PC-3 (cell line): ENCODE measurements at regions not wholly inside any gene's neighbourhood (a gene's known extent, or its start where the extent isn't known, plus 50 kb on each side); places are given as distances from the start of the nearest gene placed in this dataset.

ENCODE experiments used
- ATAC-seq: fragments of 200-7000 bp; cut with Tn5 transposase; 2 replicates; pipeline ENCODE4 v1.9.1; 2020; ENCODE audit warnings: mild to moderate bottlenecking, moderate library complexity
- BruUV-seq: library from RNA; stranded (reverse); fragments of 400-500 nt; replicated peaks from 2 replicates; lab custom pipeline; 2021; lab: Mats Ljungman, UMichigan
- CTCF ChIA-PET: fragments of 300-600 bp; sonication (Branson Sonifier 250); formaldehyde crosslinking; loops from one replicate; lab custom pipeline; 2022; ENCODE audit warnings: antibody characterized with exemption; lab: Charles Lee
- POLR2A ChIA-PET: fragments of 300-600 bp; sonication (Branson Sonifier 250); formaldehyde crosslinking; loops from one replicate; lab custom pipeline; 2022; ENCODE audit warnings: antibody characterized with exemption; ENCODE audit not compliant: unreplicated experiment; lab: Charles Lee
- DNase-seq: peaks from one replicate; pipeline ENCODE4 v3.0.0-alpha.2; 2015
- H2AFZ ChIP-seq: fragments of 300-600 bp; sonication (generic); 2 replicates; pipeline ENCODE4 v1.6.0; 2016; ENCODE audit warnings: antibody characterized with exemption, low read length
- H3F3A ChIP-seq: fragments of 300-600 bp; sonication (generic); one replicate; pipeline ENCODE4 v1.6.0; 2017; ENCODE audit warnings: antibody characterized with exemption, low read length, control low read depth, mild to moderate bottlenecking; ENCODE audit not compliant: unreplicated experiment
- H3K27ac ChIP-seq: fragments of 300-600 bp; sonication (generic); 2 replicates; pipeline ENCODE4 v1.5.1; 2016; ENCODE audit warnings: mild to moderate bottlenecking, low read length
- H3K27me3 ChIP-seq: fragments of 300-600 bp; sonication (generic); 2 replicates; pipeline ENCODE4 v1.6.1; 2016; ENCODE audit warnings: low read length, mixed read lengths
- H3K36me3 ChIP-seq: fragments of 300-600 bp; sonication (generic); 2 replicates; pipeline ENCODE4 v1.6.1; 2016; ENCODE audit warnings: low read depth, mixed run types, low read length, mixed read lengths
- H3K4me1 ChIP-seq: fragments of 300-600 bp; sonication (generic); 2 replicates; pipeline ENCODE4 v1.5.1; 2016; ENCODE audit warnings: low read length; ENCODE audit not compliant: insufficient read depth
- H3K4me2 ChIP-seq: fragments of 300-600 bp; sonication (generic); 2 replicates; pipeline ENCODE4 v1.6.0; 2016; ENCODE audit warnings: low read length
- H3K4me3 ChIP-seq: fragments of 300-600 bp; sonication (generic); 2 replicates; pipeline ENCODE4 v1.5.1; 2016; ENCODE audit warnings: mild to moderate bottlenecking, low read length, mixed read lengths
- H3K79me2 ChIP-seq: fragments of 300-600 bp; sonication (generic); 2 replicates; pipeline ENCODE4 v1.6.1; 2017; ENCODE audit warnings: low read length, mixed read lengths
- H3K9ac ChIP-seq: fragments of 300-600 bp; sonication (generic); 2 replicates; pipeline ENCODE4 v1.6.0; 2016; ENCODE audit warnings: mild to moderate bottlenecking, low read length
- H3K9me2 ChIP-seq: fragments of 300-600 bp; sonication (generic); replicated peaks from 2 replicates; pipeline ENCODE4 v1.6.1; 2016; ENCODE audit warnings: mixed run types, low read length, mixed read lengths
- H3K9me3 ChIP-seq: fragments of 300-600 bp; sonication (generic); 2 replicates; pipeline ENCODE4 v1.6.1; 2016; ENCODE audit warnings: low read length, mixed read lengths
- H4K20me1 ChIP-seq: fragments of 300-600 bp; sonication (generic); 2 replicates; pipeline ENCODE4 v1.6.1; 2016; ENCODE audit warnings: low read length, mixed read lengths
- EZH2 ChIP-seq: fragments of 300-600 bp; sonication (generic); IDR thresholded peaks from one replicate; pipeline ENCODE4 v1.6.1; 2017; ENCODE audit warnings: antibody characterized with exemption, mild to moderate bottlenecking, low read length; ENCODE audit not compliant: unreplicated experiment
- EZH2phosphoT487 ChIP-seq: fragments of 300-600 bp; sonication (generic); IDR thresholded peaks from 2 replicates; pipeline ENCODE4 v1.6.1; 2018; ENCODE audit warnings: mild to moderate bottlenecking, antibody characterized with exemption, low read length, borderline replicate concordance
- intact Hi-C: fragments of 100-400 bp; cut with micrococcal nuclease; formaldehyde crosslinking; loops from 2 replicates; pipeline ENCODE4 v1.9.0; 2023
- TF ChIP-seq, protein P1 (sequence below): fragments of 300-600 bp; sonication (generic); conservative IDR thresholded peaks from 2 replicates; pipeline ENCODE4 v1.5.1; 2017; ENCODE audit warnings: antibody characterized with exemption, low read depth, mild to moderate bottlenecking, low read length

DNA sequence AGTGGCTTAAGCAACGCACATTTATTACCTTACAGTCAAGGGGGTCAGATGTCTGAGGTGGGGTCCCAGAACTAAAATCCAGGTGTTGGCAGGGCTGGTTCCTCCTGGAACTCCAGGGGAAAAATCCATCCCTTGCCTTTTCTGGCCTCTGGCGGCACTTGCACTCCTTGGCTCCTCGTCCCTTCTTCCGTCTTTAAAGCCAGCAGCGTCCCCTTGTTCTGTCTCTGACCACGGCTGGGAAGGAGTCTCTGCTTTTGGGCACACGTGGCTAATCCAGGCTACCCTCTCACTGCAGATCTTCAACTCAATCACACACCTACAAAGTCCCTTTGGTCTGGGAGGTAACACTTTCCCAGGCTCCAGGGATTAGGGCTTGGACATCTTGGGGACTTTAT is 73.5 kb upstream of the WNT7B start:
- intact Hi-C loops, result loop anchor here (5.0 kb wide), 1 partner anchor 38 kb away; no protein-coding TSS in a partner anchor
- Histone ChIP-seq H3K27ac (no peak overlapping the region), H3K27me3 (no peaks in the 10 kb centered on the region), H3K9me2 (no peaks in the 10 kb centered on the region), H3K4me1 (peaks cover 39% of the 10 kb centered on the region), H3K4me2 (no peak overlapping the region), H3F3A (peaks cover 4% of the 10 kb centered on the region), H3K4me3 (no peak overlapping the region), H3K9ac (no peak overlapping the region), H4K20me1 (no peaks in the 10 kb centered on the region), H3K79me2 (peaks cover 78% of the 10 kb centered on the region), H3K9me3 (no peaks in the 10 kb centered on the region), H3K36me3 (no peaks in the 10 kb centered on the region), H2AFZ (no peak overlapping the region)
- ChIA-PET POLR2A (no interaction called here), CTCF (no interaction called here)
- no peak for DNase-seq
- BruUV-seq, result no TSS peak
- ATAC-seq, result no peak
- TF ChIP-seq, protein P1, sequence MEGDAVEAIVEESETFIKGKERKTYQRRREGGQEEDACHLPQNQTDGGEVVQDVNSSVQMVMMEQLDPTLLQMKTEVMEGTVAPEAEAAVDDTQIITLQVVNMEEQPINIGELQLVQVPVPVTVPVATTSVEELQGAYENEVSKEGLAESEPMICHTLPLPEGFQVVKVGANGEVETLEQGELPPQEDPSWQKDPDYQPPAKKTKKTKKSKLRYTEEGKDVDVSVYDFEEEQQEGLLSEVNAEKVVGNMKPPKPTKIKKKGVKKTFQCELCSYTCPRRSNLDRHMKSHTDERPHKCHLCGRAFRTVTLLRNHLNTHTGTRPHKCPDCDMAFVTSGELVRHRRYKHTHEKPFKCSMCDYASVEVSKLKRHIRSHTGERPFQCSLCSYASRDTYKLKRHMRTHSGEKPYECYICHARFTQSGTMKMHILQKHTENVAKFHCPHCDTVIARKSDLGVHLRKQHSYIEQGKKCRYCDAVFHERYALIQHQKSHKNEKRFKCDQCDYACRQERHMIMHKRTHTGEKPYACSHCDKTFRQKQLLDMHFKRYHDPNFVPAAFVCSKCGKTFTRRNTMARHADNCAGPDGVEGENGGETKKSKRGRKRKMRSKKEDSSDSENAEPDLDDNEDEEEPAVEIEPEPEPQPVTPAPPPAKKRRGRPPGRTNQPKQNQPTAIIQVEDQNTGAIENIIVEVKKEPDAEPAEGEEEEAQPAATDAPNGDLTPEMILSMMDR, result no peak
- TF ChIP-seq EZH2, result no peak
- no peak for TF ChIP-seq EZH2phosphoT487

DNA sequence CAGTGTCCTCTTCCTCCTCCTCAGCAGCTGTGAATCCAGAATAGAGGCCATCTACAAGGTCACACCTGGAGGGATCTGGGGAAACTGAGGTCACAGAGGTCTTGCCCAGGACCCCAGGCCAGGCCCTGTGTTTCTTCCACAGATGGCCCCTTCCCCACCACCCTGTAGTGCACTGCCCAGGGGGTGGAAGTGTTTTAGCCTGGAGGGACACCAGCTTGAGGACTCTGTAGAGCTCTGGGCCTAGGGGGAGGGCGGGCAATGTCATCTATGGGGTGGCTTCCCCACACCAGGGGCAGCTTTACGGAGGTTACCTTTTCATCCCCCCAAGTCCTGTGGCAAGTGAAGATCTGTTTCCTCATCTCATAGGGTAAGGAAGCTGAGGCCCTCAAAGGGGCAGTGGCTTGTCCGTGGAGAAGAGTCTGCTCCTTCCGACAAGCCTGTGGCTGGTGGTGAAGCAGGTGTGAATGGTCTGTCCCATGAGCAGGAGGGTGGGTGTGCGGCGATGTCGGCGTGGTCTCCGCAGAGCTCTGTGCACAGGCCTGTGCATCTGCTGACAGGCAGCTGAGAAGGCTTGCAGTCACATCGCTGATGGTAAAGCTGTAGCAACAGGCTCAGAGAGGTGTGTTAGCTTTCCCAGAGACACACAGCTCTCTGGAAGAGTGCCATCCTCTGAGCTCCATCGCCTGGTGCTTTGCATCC is 74.1 kb upstream of the WNT7B start:
- Histone ChIP-seq H3K36me3 (no peaks in the 10 kb centered on the region), H3K4me2 (no peak overlapping the region), H3F3A (peaks cover 4% of the 10 kb centered on the region), H3K9me3 (no peaks in the 10 kb centered on the region), H3K9ac (no peak overlapping the region), H3K4me3 (no peak overlapping the region), H3K79me2 (peaks cover 78% of the 10 kb centered on the region), H4K20me1 (no peaks in the 10 kb centered on the region), H2AFZ (no peak overlapping the region), H3K27me3 (no peaks in the 10 kb centered on the region), H3K9me2 (no peaks in the 10 kb centered on the region), H3K4me1 (peaks cover 39% of the 10 kb centered on the region), H3K27ac (no peak overlapping the region)
- DNase-seq, result no peak
- no peak for TF ChIP-seq EZH2phosphoT487
- no peak for TF ChIP-seq EZH2
- TF ChIP-seq, protein P1, result no peak
- ATAC-seq, result no peak
- CTCF ChIA-PET, result no interaction called here
- POLR2A ChIA-PET, result interaction anchor here (0.6 kb wide), 1 partner anchor 15 kb away, joined by 22 read pairs; no protein-coding TSS in a partner anchor
- BruUV-seq, result no TSS peak
- intact Hi-C loops, result loop anchor here (5.0 kb wide), 1 partner anchor 39 kb away; no protein-coding TSS in a partner anchor

DNA sequence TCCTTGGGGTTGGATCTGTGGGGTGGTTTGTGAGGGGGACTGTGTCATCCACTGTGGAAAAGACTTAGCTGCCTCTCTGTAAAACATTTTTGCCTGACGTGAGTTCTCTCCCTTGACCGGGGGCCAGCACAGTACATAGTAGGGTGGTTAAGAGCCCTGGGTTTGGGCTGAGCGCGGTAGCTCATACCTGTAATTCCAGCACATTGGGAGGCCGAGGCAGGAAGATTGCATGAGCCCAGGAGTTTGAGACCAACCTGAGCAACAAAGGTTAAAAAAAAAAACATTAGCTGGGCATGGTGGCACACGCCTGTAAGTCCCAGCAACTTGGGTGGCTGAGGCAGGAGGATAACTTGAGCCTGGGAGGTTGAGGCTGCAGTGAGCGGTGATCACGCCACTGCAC is 74.7 kb upstream of the WNT7B start:
- no peaks in the 10 kb centered on the region for H3K36me3 ChIP-seq
- ChIA-PET CTCF (interaction anchor here (0.8 kb wide), 1 partner anchor 39 kb away, joined by 4 read pairs; no protein-coding TSS in a partner anchor), POLR2A (interaction anchor here (0.6 kb wide), 1 partner anchor 16 kb away, joined by 22 read pairs; no protein-coding TSS in a partner anchor)
- ATAC-seq (no peak), DNase-seq (no peak)
- intact Hi-C loops, result loop anchor here (5.0 kb wide), 1 partner anchor 39 kb away; no protein-coding TSS in a partner anchor
- TF ChIP-seq EZH2 (no peak), EZH2phosphoT487 (no peak)
- TF ChIP-seq, protein P1, result no peak
- no peaks in the 10 kb centered on the region for H3K27me3 ChIP-seq
- H3K27ac ChIP-seq, result no peak overlapping the region
- H3K4me1 ChIP-seq, result peaks cover 39% of the 10 kb centered on the region
- BruUV-seq, result no TSS peak
- H3K9ac ChIP-seq, result no peak overlapping the region
- no peak overlapping the region for H3K4me2 ChIP-seq
- H3K9me3 ChIP-seq, result no peaks in the 10 kb centered on the region
- H4K20me1 ChIP-seq, result no peaks in the 10 kb centered on the region
- H3K4me3 ChIP-seq, result no peak overlapping the region
- H3K79me2 ChIP-seq, result peaks cover 78% of the 10 kb centered on the region
- no peak overlapping the region for H2AFZ ChIP-seq
- H3K9me2 ChIP-seq, result no peaks in the 10 kb centered on the region
- peaks cover 4% of the 10 kb centered on the region for H3F3A ChIP-seq
